ENCODE measurements at regions not wholly inside any gene's neighbourhood (a gene's known extent, or its start where the extent isn't known, plus 50 kb on each side); places are given as distances from the start of the nearest gene placed in this dataset.

DNA sequence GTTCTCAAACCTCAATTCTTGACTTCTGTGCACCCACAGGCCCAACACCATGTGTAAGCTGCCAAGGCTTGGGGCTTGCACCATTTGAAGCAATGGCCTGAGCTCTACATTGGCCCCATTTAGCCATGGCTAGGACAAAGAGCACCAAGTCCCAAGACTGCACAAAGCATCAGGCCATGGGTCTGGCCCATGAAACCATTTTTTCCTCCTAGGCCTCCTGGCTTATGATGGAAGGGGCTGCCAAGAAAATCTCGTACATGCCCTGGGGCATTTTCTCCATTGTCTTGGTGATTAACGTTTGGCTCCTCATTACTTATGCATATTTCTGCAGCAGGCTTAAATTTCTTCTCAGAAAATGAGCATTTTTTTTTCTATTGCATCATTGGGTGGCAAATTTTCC, 1128.7 kb upstream of the ADGRB3 start:
- ChIA-PET CTCF (no interaction called here), POLR2A (no interaction called here)
- intact Hi-C loops (cut with micrococcal nuclease), result no loop called here
- H3K9me1 ChIP-seq (replicated peaks; ENCODE audit: control insufficient read depth, extremely low read depth, insufficient read depth, low read length), result no peaks in the 10 kb centered on the region
- TF ChIP-seq JUN (IDR thresholded peaks at IDR 0.05; ENCODE audit: borderline replicate concordance, insufficient read depth, insufficient read length, low read depth) (no peak), FOS (IDR thresholded peaks at IDR 0.05; ENCODE audit: borderline replicate concordance, insufficient read depth, low read length) (no peak), POLR2A (IDR thresholded peaks at IDR 0.05; ENCODE audit: low read depth, low read length) (no peak), MYC (IDR thresholded peaks at IDR 0.05; ENCODE audit: low read depth, low read length) (no peak), MAX (IDR thresholded peaks at IDR 0.05; ENCODE audit: insufficient read depth, insufficient read length) (no peak), GATA2 (IDR thresholded peaks at IDR 0.05; ENCODE audit: insufficient read depth, insufficient read length, low read depth, low read length) (no peak), EZH2 (IDR thresholded peaks at IDR 0.05; ENCODE audit: borderline replicate concordance, low read depth, low read length, severe bottlenecking) (no peak), POLR2AphosphoS5 (IDR thresholded peaks at IDR 0.05; ENCODE audit: insufficient read depth, low read depth, low read length) (no peak)
- TF ChIP-seq, protein P1, sequence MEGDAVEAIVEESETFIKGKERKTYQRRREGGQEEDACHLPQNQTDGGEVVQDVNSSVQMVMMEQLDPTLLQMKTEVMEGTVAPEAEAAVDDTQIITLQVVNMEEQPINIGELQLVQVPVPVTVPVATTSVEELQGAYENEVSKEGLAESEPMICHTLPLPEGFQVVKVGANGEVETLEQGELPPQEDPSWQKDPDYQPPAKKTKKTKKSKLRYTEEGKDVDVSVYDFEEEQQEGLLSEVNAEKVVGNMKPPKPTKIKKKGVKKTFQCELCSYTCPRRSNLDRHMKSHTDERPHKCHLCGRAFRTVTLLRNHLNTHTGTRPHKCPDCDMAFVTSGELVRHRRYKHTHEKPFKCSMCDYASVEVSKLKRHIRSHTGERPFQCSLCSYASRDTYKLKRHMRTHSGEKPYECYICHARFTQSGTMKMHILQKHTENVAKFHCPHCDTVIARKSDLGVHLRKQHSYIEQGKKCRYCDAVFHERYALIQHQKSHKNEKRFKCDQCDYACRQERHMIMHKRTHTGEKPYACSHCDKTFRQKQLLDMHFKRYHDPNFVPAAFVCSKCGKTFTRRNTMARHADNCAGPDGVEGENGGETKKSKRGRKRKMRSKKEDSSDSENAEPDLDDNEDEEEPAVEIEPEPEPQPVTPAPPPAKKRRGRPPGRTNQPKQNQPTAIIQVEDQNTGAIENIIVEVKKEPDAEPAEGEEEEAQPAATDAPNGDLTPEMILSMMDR (IDR thresholded peaks at IDR 0.05; ENCODE audit: extremely low read depth in 1 of 2, insufficient read depth in 1 of 2, low read depth in 1 of 2, low read length in 2 of 2), result no peak
- H3K4me1 ChIP-seq (ENCODE audit: control insufficient read depth, extremely low read depth, insufficient read depth, low read length), result no peaks in the 10 kb centered on the region
- DNase-seq (ENCODE audit: low read depth, low spot score), result no peak
- no peaks in the 10 kb centered on the region for H3K79me2 ChIP-seq (ENCODE audit: control insufficient read depth, insufficient read depth, low read length)
- no TSS peak for BruUV-seq (replicated peaks)
- dilution Hi-C loops (cut with MboI; ENCODE audit: extremely low pct_ligation_motif_present, low sequenced_read_pairs), result no loop called here
- H4K20me1 ChIP-seq (replicated peaks; ENCODE audit: control insufficient read depth, extremely low read depth, insufficient read depth, low read length), result no peaks in the 10 kb centered on the region
- H3K27ac ChIP-seq (ENCODE audit: insufficient read depth, low read depth, low read length), result no peak overlapping the region
- H3K36me3 ChIP-seq (ENCODE audit: control insufficient read depth in 2 of 2, extremely low read depth in 1 of 2, insufficient read depth in 2 of 2, low read length in 2 of 2), result no peaks in the 10 kb centered on the region
- no peak for FAIRE-seq
- H3K9me3 ChIP-seq (replicated peaks; ENCODE audit: control insufficient read depth, insufficient read depth, low read length), result no peaks in the 10 kb centered on the region
- no peak overlapping the region for H3K4me2 ChIP-seq (ENCODE audit: insufficient read depth, low read length)
- H3K27me3 ChIP-seq (ENCODE audit: control insufficient read depth in 2 of 2, insufficient read depth in 2 of 2, low read length in 2 of 2), result no peaks in the 10 kb centered on the region
- H3K9ac ChIP-seq (replicated peaks; ENCODE audit: extremely low read depth, insufficient read depth, low read length), result no peak overlapping the region
- H2AFZ ChIP-seq (ENCODE audit: low read depth, low read length), result no peak overlapping the region
- no peak overlapping the region for H3K4me3 ChIP-seq (replicated peaks in 1 of 3; ENCODE audit: insufficient read depth in 1 of 3, low read depth in 1 of 3, low read length in 3 of 3)

Data from endothelial cell of umbilical vein (primary cell).